Muscle layer of duodenum (tissue), 2 donors: ENCODE measurements at regions not wholly inside any gene's neighbourhood (a gene's known extent, or its start where the extent isn't known, plus 50 kb on each side); places are given as distances from the start of the nearest gene placed in this dataset.
"Not testable (repeated sequence)": the region's sequence is repeated elsewhere in the genome, so short reads cannot be mapped to it uniquely, and the experiment has no call there.

Source experiments
- H3K27ac ChIP-seq: one replicate; pipeline ENCODE4 v1.7.0; 2013; ENCODE audit warnings: mild to moderate bottlenecking, low read length
- H3K27me3 ChIP-seq: one replicate; pipeline ENCODE4 v1.7.0; 2013; ENCODE audit warnings: low read depth, mild to moderate bottlenecking, control low read depth, low read length
- H3K36me3 ChIP-seq, 2 donors: one replicate each; pipeline ENCODE4 v1.7.0; 2013; ENCODE audit warnings: low read length in 2 of 2, control low read depth in 1 of 2, mild to moderate bottlenecking in 1 of 2; ENCODE audit not compliant: insufficient read depth in 2 of 2, control insufficient read depth in 1 of 2
- H3K4me1 ChIP-seq, 2 donors: one replicate each; pipeline ENCODE4 v1.7.0; 2013; ENCODE audit warnings: low read length in 2 of 2, mild to moderate bottlenecking in 2 of 2, control low read depth in 1 of 2, moderate library complexity in 1 of 2; ENCODE audit not compliant: insufficient read depth in 2 of 2, control insufficient read depth in 1 of 2
- H3K4me3 ChIP-seq, 2 donors: one replicate each; pipeline ENCODE4 v1.7.0; 2013; ENCODE audit warnings: low read length in 2 of 2, low read depth in 1 of 2, mild to moderate bottlenecking in 1 of 2
- H3K9me3 ChIP-seq, 2 donors: one replicate each; pipeline ENCODE4 v1.7.0; 2013; ENCODE audit warnings: low read length in 2 of 2, control low read depth in 1 of 2, mild to moderate bottlenecking in 1 of 2; ENCODE audit not compliant: control insufficient read depth in 1 of 2
- donor health status: healthy.

DNA sequence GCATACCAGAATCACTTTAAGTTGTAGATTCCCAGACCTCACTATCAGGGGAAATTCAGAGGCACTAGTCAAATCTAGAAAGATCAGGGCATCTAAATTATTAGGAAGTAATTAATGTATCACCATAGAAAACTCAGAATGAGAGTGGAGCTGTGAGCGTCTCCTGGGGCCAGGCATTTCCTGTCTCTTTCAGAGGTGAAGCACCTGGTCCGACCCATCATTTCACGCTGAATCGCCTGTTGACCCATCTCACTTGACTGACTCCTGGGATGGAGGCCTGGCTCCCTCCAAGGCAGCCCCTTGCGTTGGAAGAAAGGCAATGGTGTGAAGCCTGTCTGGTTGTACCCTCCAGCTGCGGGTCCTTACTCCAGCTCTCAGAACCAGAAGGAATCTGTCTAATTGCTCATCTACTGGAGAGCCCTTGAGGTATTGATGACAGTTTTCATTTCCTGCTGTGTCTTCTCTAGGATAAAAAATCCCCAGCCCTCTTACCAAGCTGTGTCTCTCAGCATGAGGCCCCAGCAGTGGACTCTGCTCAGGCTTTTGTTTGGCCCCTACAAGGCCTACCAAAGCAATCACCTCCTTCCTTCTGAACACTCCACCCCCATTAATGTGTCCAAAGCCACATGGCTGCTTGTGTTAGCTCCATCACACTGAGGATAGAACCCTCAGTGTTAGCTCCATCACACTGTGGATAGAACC is 93.2 kb upstream of the SYT13 start:
- H3K4me3 ChIP-seq, result no peak overlapping the region
- no peaks in the 10 kb centered on the region for H3K27me3 ChIP-seq
- no peaks in the 10 kb centered on the region for H3K36me3 ChIP-seq
- no peaks in the 10 kb centered on the region for H3K9me3 ChIP-seq
- peaks cover 0 to 13% of the 10 kb centered on the region in 2 donors for H3K4me1 ChIP-seq
- no peak overlapping the region for H3K27ac ChIP-seq

GRCh38 chr11:45378516-45378915 is 92.4 kb upstream of the SYT13 start:
- Histone ChIP-seq H3K27me3 (no peaks in the 10 kb centered on the region), H3K27ac (no peak overlapping the region), H3K4me1 (peaks cover 0 to 13% of the 10 kb centered on the region in 2 donors), H3K36me3 (no peaks in the 10 kb centered on the region), H3K9me3 (no peaks in the 10 kb centered on the region), H3K4me3 (no peak overlapping the region)

DNA sequence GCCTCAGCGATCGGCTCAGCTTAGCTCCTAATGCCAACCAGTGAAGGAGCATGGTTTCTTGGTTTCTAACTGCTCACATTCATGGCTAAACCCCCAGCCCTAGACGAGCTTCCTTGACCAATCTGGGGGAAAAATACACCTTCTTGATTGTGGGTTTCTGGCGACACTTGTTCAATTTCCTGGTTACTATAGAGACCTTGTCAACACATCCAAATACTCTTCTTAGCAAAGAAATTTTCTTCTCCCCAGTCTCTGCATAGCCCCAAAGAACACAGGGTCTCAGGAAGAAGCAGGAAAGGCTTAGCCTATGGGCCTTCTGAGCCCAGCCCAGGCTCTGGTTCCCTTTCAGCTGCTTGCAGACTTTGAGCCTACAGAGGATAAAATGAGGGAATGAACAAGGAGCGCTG is 88.5 kb upstream of the SYT13 start:
- no peak overlapping the region for H3K4me3 ChIP-seq
- H3K27ac ChIP-seq, result no peak overlapping the region
- H3K4me1 ChIP-seq, result peaks cover 0 to 9% of the 10 kb centered on the region in 2 donors
- no peaks in the 10 kb centered on the region for H3K27me3 ChIP-seq
- H3K36me3 ChIP-seq, result no peaks in the 10 kb centered on the region
- H3K9me3 ChIP-seq, result no peaks in the 10 kb centered on the region

DNA sequence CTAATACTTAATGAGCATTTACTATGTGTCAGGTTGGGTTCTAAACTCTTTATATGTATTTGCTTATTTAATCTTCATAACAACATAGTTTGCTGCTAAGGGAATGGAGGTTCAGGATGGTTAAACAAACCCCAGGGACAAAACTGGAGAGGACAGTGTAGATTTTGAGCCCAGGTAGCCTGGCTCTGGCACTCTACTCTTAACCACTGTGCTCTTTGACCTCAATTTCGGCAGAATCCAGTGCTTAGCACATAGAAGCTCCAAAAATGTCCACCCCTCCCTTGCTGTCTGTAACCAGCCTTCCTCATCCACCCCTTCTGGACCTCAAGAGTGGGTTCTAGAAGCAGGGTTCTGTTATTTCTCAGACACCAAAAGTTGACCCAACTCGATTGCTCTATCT is 88.0 kb upstream of the SYT13 start:
- H3K36me3 ChIP-seq, result no peaks in the 10 kb centered on the region
- H3K27ac ChIP-seq, result no peak overlapping the region
- H3K9me3 ChIP-seq, result no peaks in the 10 kb centered on the region
- no peak overlapping the region for H3K4me3 ChIP-seq
- H3K27me3 ChIP-seq, result no peaks in the 10 kb centered on the region
- H3K4me1 ChIP-seq, result peaks cover 0 to 9% of the 10 kb centered on the region in 2 donors

DNA sequence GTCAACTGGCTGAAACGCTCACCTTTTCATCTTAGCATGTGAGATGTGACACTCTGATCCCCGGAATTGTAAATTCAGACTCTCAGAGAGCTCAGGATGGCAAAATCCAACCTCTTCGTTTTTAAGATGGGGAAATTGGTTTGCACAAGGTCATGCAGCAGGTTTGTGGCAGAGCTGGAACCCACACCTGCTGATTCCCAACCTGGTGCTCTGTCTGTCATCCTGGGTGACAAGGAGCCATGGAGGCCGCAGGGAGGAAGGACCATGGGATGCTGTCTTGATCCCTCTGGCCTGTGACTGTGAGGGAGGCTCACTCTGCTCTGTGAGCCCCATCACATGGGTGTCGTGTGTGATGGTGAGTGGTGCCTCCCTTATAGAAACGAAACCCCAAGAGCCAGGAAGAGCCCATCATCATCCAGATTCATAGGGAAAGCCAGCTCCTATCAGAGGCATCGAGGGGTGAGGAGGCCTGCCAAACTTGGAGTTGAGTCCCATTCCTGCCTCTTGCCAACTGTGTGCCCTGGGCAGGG is 87.4 kb upstream of the SYT13 start:
- Histone ChIP-seq H3K4me3 (no peak overlapping the region), H3K36me3 (no peaks in the 10 kb centered on the region), H3K27me3 (no peaks in the 10 kb centered on the region), H3K9me3 (no peaks in the 10 kb centered on the region), H3K4me1 (peaks cover 0 to 9% of the 10 kb centered on the region in 2 donors), H3K27ac (no peak overlapping the region)

DNA sequence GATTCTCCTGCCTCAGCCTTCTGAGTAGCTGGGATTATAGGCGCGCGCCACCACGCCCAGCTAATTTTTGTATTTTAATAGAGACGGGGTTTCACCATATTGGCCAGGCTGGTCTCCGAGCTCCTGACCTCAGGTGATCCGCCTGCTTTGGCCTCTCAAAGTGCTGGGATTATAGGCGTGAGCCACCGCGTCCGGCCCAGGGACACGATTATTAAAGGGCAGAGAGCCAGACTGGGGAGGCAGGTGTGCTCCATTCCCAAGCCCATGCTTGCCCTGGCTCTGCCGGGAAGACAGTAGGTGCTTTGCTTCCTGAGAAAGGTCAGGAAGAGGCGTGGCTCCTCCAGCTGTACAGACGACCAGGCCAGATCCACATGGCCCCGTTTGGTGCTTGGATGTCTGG is 86.3 kb upstream of the SYT13 start:
- H3K36me3 ChIP-seq, H3K9me3 ChIP-seq, H3K4me3 ChIP-seq, H3K4me1 ChIP-seq, H3K27me3 ChIP-seq, H3K27ac ChIP-seq: not testable (repeated sequence)

DNA sequence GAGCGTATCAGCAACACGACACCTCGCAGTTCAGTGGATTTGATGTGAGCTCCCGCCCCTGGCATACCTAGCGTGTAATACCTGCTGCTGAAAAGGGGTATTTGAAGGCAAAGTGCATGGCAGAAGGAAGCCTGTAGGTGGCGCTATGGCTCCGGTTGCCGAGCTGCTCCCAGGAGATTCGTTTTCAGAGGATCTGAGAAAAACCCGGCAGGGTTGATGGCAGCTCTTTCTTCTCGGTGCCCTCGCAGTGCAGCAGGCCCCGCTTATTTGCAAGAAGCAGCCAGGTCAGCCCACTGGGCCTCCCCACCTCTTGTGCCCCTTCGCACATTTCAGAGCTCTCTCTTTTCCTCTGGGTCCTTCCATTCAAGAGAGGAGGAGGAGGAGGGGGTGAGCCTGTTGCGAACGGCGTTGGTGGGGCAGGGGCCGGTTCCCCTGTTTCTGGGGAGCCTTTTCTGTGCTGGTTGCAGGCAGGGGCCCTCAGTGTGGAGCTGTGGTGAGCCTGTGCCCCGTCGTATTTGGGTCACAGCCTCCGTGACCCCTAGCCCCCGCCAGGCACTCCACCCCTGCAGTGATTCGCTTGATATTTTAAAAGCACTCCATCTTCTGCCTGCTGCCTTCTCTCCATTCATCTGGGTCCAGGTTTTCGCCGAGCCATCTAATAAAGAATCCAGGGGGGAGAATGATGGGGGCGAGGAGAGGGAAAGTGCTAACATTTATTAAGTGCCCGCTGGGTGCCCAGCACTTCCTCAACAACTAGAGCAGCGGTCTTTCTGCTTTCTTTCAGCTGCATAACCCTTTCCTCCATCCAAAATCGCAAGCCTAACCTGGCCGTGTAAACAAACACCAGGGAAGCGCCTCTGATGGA is 85.3 kb upstream of the SYT13 start:
- no peak overlapping the region for H3K4me3 ChIP-seq
- no peaks in the 10 kb centered on the region for H3K27me3 ChIP-seq
- no peaks in the 10 kb centered on the region for H3K9me3 ChIP-seq
- H3K27ac ChIP-seq, result no peak overlapping the region
- peaks cover 0 to 9% of the 10 kb centered on the region in 2 donors for H3K4me1 ChIP-seq
- no peaks in the 10 kb centered on the region for H3K36me3 ChIP-seq

DNA sequence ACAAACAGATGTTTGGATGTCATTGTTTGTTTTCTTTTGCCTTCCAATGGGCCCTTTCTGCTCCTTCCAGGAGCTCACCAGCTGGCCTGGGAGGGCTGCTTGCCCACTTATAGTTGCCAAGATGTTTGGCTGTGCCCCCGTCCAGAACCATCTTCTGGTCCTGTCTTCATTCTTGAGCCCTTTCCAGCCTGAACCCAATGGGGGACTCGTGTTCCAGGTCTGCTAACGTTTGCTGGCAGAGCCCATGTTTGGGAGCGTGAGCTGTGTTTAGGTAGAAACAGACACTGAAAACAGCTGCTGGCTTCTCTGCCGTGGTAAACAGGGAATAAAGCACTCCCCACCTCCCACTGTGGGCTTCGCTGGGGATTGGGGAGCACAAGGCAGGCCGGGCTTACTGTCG is 83.2 kb upstream of the SYT13 start:
- H3K4me3 ChIP-seq, result no peak overlapping the region
- peaks cover 0 to 6% of the 10 kb centered on the region in 2 donors for H3K4me1 ChIP-seq
- no peaks in the 10 kb centered on the region for H3K27me3 ChIP-seq
- no peak overlapping the region for H3K27ac ChIP-seq
- no peaks in the 10 kb centered on the region for H3K9me3 ChIP-seq
- no peaks in the 10 kb centered on the region for H3K36me3 ChIP-seq

GRCh38 chr11:45368697-45369096 is 82.6 kb upstream of the SYT13 start:
- H3K9me3 ChIP-seq, result no peaks in the 10 kb centered on the region
- H3K4me3 ChIP-seq, result no peak overlapping the region
- peaks cover 0 to 6% of the 10 kb centered on the region in 2 donors for H3K4me1 ChIP-seq
- no peak overlapping the region for H3K27ac ChIP-seq
- no peaks in the 10 kb centered on the region for H3K27me3 ChIP-seq
- H3K36me3 ChIP-seq, result no peaks in the 10 kb centered on the region

GRCh38 chr11:45366619-45367190 is 80.6 kb upstream of the SYT13 start:
- no peaks in the 10 kb centered on the region for H3K9me3 ChIP-seq
- H3K4me1 ChIP-seq, result peaks cover 0 to 5% of the 10 kb centered on the region in 2 donors
- H3K27ac ChIP-seq, result no peak overlapping the region
- H3K4me3 ChIP-seq, result no peak overlapping the region
- H3K27me3 ChIP-seq, result no peaks in the 10 kb centered on the region
- H3K36me3 ChIP-seq, result no peaks in the 10 kb centered on the region

GRCh38 chr11:45365961-45366618 is 79.9 kb upstream of the SYT13 start:
- H3K4me3 ChIP-seq, result no peak overlapping the region
- H3K27ac ChIP-seq, result no peak overlapping the region
- H3K27me3 ChIP-seq, result no peaks in the 10 kb centered on the region
- no peaks in the 10 kb centered on the region for H3K4me1 ChIP-seq
- H3K9me3 ChIP-seq, result no peaks in the 10 kb centered on the region
- no peaks in the 10 kb centered on the region for H3K36me3 ChIP-seq
